ENCODE measurements at regions not wholly inside any gene's neighbourhood (a gene's known extent, or its start where the extent isn't known, plus 50 kb on each side); places are given as distances from the start of the nearest gene placed in this dataset.

DNA sequence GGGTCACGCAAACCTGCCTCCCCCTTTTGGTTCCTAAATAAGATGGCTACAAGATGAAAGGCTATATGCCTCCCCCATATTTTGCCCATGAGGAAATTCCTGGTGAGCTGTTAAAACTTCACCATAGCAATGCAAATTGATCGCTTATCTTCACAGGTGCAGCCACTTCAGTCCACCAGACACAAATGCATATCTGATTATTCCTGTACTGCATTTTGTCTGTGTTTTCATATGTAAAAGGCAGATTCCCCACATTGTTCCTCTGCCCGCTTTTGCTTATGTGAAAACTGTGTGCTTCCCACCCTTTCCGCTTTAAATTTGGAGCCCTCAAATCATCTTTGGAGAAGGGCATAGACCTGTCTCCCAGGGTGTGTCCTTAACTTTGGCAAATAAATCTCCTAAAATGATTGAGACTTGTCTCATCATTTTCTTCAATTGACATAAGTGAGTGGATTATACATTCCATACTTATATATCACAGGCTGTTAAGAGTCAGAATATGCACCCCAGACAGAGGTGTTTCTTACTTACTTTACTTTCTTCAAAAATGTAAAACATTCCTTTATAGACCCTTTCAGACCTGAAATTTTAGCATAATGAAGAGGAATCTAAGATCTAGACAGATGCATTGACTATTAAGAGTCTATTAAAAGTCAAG is 116.4 kb downstream of the CASP12 start (continued):
- TF ChIP-seq, protein P1, sequence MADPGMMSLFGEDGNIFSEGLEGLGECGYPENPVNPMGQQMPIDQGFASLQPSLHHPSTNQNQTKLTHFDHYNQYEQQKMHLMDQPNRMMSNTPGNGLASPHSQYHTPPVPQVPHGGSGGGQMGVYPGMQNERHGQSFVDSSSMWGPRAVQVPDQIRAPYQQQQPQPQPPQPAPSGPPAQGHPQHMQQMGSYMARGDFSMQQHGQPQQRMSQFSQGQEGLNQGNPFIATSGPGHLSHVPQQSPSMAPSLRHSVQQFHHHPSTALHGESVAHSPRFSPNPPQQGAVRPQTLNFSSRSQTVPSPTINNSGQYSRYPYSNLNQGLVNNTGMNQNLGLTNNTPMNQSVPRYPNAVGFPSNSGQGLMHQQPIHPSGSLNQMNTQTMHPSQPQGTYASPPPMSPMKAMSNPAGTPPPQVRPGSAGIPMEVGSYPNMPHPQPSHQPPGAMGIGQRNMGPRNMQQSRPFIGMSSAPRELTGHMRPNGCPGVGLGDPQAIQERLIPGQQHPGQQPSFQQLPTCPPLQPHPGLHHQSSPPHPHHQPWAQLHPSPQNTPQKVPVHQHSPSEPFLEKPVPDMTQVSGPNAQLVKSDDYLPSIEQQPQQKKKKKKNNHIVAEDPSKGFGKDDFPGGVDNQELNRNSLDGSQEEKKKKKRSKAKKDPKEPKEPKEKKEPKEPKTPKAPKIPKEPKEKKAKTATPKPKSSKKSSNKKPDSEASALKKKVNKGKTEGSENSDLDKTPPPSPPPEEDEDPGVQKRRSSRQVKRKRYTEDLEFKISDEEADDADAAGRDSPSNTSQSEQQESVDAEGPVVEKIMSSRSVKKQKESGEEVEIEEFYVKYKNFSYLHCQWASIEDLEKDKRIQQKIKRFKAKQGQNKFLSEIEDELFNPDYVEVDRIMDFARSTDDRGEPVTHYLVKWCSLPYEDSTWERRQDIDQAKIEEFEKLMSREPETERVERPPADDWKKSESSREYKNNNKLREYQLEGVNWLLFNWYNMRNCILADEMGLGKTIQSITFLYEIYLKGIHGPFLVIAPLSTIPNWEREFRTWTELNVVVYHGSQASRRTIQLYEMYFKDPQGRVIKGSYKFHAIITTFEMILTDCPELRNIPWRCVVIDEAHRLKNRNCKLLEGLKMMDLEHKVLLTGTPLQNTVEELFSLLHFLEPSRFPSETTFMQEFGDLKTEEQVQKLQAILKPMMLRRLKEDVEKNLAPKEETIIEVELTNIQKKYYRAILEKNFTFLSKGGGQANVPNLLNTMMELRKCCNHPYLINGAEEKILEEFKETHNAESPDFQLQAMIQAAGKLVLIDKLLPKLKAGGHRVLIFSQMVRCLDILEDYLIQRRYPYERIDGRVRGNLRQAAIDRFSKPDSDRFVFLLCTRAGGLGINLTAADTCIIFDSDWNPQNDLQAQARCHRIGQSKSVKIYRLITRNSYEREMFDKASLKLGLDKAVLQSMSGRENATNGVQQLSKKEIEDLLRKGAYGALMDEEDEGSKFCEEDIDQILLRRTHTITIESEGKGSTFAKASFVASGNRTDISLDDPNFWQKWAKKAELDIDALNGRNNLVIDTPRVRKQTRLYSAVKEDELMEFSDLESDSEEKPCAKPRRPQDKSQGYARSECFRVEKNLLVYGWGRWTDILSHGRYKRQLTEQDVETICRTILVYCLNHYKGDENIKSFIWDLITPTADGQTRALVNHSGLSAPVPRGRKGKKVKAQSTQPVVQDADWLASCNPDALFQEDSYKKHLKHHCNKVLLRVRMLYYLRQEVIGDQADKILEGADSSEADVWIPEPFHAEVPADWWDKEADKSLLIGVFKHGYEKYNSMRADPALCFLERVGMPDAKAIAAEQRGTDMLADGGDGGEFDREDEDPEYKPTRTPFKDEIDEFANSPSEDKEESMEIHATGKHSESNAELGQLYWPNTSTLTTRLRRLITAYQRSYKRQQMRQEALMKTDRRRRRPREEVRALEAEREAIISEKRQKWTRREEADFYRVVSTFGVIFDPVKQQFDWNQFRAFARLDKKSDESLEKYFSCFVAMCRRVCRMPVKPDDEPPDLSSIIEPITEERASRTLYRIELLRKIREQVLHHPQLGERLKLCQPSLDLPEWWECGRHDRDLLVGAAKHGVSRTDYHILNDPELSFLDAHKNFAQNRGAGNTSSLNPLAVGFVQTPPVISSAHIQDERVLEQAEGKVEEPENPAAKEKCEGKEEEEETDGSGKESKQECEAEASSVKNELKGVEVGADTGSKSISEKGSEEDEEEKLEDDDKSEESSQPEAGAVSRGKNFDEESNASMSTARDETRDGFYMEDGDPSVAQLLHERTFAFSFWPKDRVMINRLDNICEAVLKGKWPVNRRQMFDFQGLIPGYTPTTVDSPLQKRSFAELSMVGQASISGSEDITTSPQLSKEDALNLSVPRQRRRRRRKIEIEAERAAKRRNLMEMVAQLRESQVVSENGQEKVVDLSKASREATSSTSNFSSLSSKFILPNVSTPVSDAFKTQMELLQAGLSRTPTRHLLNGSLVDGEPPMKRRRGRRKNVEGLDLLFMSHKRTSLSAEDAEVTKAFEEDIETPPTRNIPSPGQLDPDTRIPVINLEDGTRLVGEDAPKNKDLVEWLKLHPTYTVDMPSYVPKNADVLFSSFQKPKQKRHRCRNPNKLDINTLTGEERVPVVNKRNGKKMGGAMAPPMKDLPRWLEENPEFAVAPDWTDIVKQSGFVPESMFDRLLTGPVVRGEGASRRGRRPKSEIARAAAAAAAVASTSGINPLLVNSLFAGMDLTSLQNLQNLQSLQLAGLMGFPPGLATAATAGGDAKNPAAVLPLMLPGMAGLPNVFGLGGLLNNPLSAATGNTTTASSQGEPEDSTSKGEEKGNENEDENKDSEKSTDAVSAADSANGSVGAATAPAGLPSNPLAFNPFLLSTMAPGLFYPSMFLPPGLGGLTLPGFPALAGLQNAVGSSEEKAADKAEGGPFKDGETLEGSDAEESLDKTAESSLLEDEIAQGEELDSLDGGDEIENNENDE (IDR thresholded peaks at IDR 0.05; ENCODE audit: insufficient replicate concordance, low read length), result peak; percentile 24
- TF ChIP-seq SUZ12 (IDR thresholded peaks at IDR 0.05; ENCODE audit: low read length) (no peak), RBBP5 (IDR thresholded peaks at IDR 0.05; ENCODE audit: borderline replicate concordance, low read depth, low read length) (no peak), RFX5 (IDR thresholded peaks at IDR 0.05; ENCODE audit: borderline replicate concordance, low read depth, low read length) (no peak)

Data from H1 (cell line).